ENCODE measurements at regions not wholly inside any gene's neighbourhood (a gene's known extent, or its start where the extent isn't known, plus 50 kb on each side); places are given as distances from the start of the nearest gene placed in this dataset.
"Not testable (repeated sequence)": the region's sequence is repeated elsewhere in the genome, so short reads cannot be mapped to it uniquely, and the experiment has no call there.

GRCh38 chr2:203585516-203585915 lies 50.4 kb upstream of the RAPH1 start:
- DNase-seq (ENCODE audit: insufficient read length, low spot score) (no peak), FAIRE-seq (no peak)

GRCh38 chr2:203586206-203586605 lies 51.1 kb upstream of the RAPH1 start:
- DNase-seq (ENCODE audit: insufficient read length, low spot score) (no peak), FAIRE-seq (no peak)

GRCh38 chr2:203586696-203587095 lies 51.6 kb upstream of the RAPH1 start:
- DNase-seq (ENCODE audit: insufficient read length, low spot score): no peak
- FAIRE-seq: no peak

- FAIRE-seq (no peak), DNase-seq (ENCODE audit: insufficient read length, low spot score) (no peak)
Observed at GRCh38 chr2:203590496-203590895, 55.4 kb upstream of the RAPH1 start.

- DNase-seq (ENCODE audit: insufficient read length, low spot score): no peak
- FAIRE-seq: no peak
Observed at GRCh38 chr2:203591642-203592041, 56.5 kb upstream of the RAPH1 start.

GRCh38 chr2:203592470-203592869 lies 57.4 kb upstream of the RAPH1 start:
- DNase-seq (ENCODE audit: insufficient read length, low spot score) (no peak), FAIRE-seq (no peak)

GRCh38 chr2:203594541-203594940 lies 59.4 kb upstream of the RAPH1 start:
- FAIRE-seq: no peak
- DNase-seq (ENCODE audit: insufficient read length, low spot score): no peak

- FAIRE-seq (no peak), DNase-seq (ENCODE audit: insufficient read length, low spot score) (no peak)
Observed at GRCh38 chr2:203596183-203596582, 61.1 kb upstream of the RAPH1 start.

GRCh38 chr2:203599509-203599908 lies 64.4 kb upstream of the RAPH1 start:
- DNase-seq (ENCODE audit: insufficient read length, low spot score) (no peak), FAIRE-seq (peak; percentile 88)

- DNase-seq (ENCODE audit: insufficient read length, low spot score) (no peak), FAIRE-seq (peak; percentile 21)
Observed at GRCh38 chr2:203600286-203600685, 65.2 kb upstream of the RAPH1 start.

- FAIRE-seq (no peak), DNase-seq (ENCODE audit: insufficient read length, low spot score) (no peak)
Observed at GRCh38 chr2:203603456-203604389, 68.6 kb upstream of the RAPH1 start.

GRCh38 chr2:203605302-203605701 lies 70.2 kb upstream of the RAPH1 start:
- no peak for FAIRE-seq
- DNase-seq (ENCODE audit: insufficient read length, low spot score): no peak

- FAIRE-seq: no peak
Observed at GRCh38 chr2:203606051-203606450, 71.0 kb upstream of the RAPH1 start.

GRCh38 chr2:203610558-203610957 lies 75.5 kb upstream of the RAPH1 start:
- FAIRE-seq (no peak), DNase-seq (ENCODE audit: insufficient read length, low spot score) (no peak)

More at GRCh38 chr2:203606051-203606450, 71.0 kb upstream of the RAPH1 start:
- DNase-seq (ENCODE audit: insufficient read length, low spot score): no peak

GRCh38 chr2:203612246-203612645 lies 77.1 kb upstream of the RAPH1 start:
- FAIRE-seq (no peak), DNase-seq (ENCODE audit: insufficient read length, low spot score) (no peak)

GRCh38 chr2:203619267-203619878 lies 84.3 kb upstream of the RAPH1 start:
- no peak for DNase-seq (ENCODE audit: insufficient read length, low spot score)
- FAIRE-seq: no peak

- no peak for FAIRE-seq
- DNase-seq (ENCODE audit: insufficient read length, low spot score): no peak
Observed at GRCh38 chr2:203621981-203622515, 84.4 kb upstream of the CD28 start.

- FAIRE-seq (no peak), DNase-seq (ENCODE audit: insufficient read length, low spot score) (no peak)
Observed at GRCh38 chr2:203623096-203623495, 83.3 kb upstream of the CD28 start.

- no peak for FAIRE-seq
- DNase-seq (ENCODE audit: insufficient read length, low spot score): no peak
Observed at GRCh38 chr2:203623661-203624060, 82.8 kb upstream of the CD28 start.

GRCh38 chr2:203625701-203626100 lies 80.7 kb upstream of the CD28 start:
- no peak for FAIRE-seq
- no peak for DNase-seq (ENCODE audit: insufficient read length, low spot score)

GRCh38 chr2:203626247-203626646 lies 80.2 kb upstream of the CD28 start:
- DNase-seq (ENCODE audit: insufficient read length, low spot score); FAIRE-seq: not testable (repeated sequence)
